Sigmoid colon (tissue), 6 donors: ENCODE measurements at regions not wholly inside any gene's neighbourhood (a gene's known extent, or its start where the extent isn't known, plus 50 kb on each side); places are given as distances from the start of the nearest gene placed in this dataset.

Source experiments
- DNase-seq: peaks from one replicate; pipeline ENCODE4 v3.0.0-alpha.2; 2019
- H3K27ac ChIP-seq, 4 donors: fragments of 200-600 bp; sonication (generic); one replicate each; pipeline ENCODE4 v1.5.1; 2016 to 2019; ENCODE audit warnings: mild to moderate bottlenecking in 1 of 4
- H3K27me3 ChIP-seq, 3 donors: fragments of 200-600 bp; sonication (generic); one replicate each; pipeline ENCODE4 v1.5.1; 2019; ENCODE audit warnings: mild to moderate bottlenecking in 1 of 3
- H3K36me3 ChIP-seq, 4 donors: fragments of 200-600 bp; sonication (generic); one replicate each; pipeline ENCODE4 v1.5.1; 2016 to 2019
- H3K4me1 ChIP-seq, 4 donors: fragments of 200-600 bp; sonication (generic); one replicate each; pipeline ENCODE4 v1.5.1; 2017 to 2019
- H3K4me3 ChIP-seq, 4 donors: fragments of 200-600 bp; sonication (generic); one replicate each; pipeline ENCODE4 v1.5.1; 2017 to 2019; ENCODE audit warnings: mild to moderate bottlenecking in 2 of 4, moderate library complexity in 1 of 4
- H3K9me3 ChIP-seq, 4 donors: fragments of 200-600 bp in 3 of 4; sonication (generic) in 3 of 4; one replicate each; pipeline versions ENCODE4 v1.5.1 to v1.6.1; 2013 to 2019
- CTCF ChIP-seq, 4 experiments: fragments of 450-650 bp in 3 of 4; fragments of 200-600 bp in 1 of 4; IDR thresholded peaks; one replicate each; pipeline ENCODE4 v1.5.1; 2016 to 2019; ENCODE audit warnings: antibody characterized with exemption in 4 of 4, mild to moderate bottlenecking in 3 of 4, moderate library complexity in 2 of 4
- EP300 ChIP-seq, 4 donors: sonication (generic); formaldehyde crosslinking; IDR thresholded peaks; one replicate each; pipeline ENCODE4 v1.6.1; 2017; ENCODE audit warnings: antibody characterized with exemption in 4 of 4
- POLR2A ChIP-seq, 2 donors: fragments of 450-650 bp; IDR thresholded peaks; one replicate each; pipeline ENCODE4 v1.6.1; 2016; ENCODE audit warnings: antibody characterized with exemption in 2 of 2, mild to moderate bottlenecking in 2 of 2, moderate library complexity in 2 of 2
- POLR2AphosphoS5 ChIP-seq, 4 donors: sonication (generic); formaldehyde crosslinking; IDR thresholded peaks; one replicate each; pipeline ENCODE4 v1.6.1; 2017; ENCODE audit warnings: antibody characterized with exemption in 4 of 4
- WGBS, 2 donors: extraction: QIAGEN DNeasy Blood & Tissue Kit; methylation state at CpG; one replicate each; pipeline ENCODE4 v1.1.7; 2013; 5-methylcytosine and 5-hydroxymethylcytosine counted together
- intact Hi-C: fragments of 100-400 bp; cut with DNase I; formaldehyde crosslinking; loops from one replicate; pipeline ENCODE4 v1.15.1; 2023
- donor health status: healthy with polysubstance abuse.
- donor health status: healthy.

DNA sequence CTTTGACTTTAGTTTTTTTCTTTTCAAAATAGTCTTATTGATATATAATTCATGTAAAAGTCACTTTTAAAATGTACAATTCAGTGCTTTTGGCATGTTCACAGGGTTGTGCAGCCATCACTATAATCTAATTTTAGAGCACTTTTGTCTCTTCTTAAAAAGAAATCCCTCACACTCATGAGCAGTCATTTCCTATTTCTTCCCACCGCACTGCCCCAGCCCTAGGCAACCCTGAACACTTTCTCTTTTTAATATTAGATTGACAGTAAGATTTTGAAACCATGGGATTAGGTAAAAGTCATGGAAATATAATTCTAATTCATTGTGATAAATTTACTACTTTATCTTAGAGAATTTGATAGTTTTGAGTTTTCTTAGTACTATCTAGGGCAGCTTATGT, 309.4 kb downstream of the UTRN start:
- no peak overlapping the region for H3K4me3 ChIP-seq
- no peaks in the 10 kb centered on the region for H3K36me3 ChIP-seq
- TF ChIP-seq EP300 (IDR thresholded peaks at IDR 0.05): no peak
- TF ChIP-seq CTCF (IDR thresholded peaks at IDR 0.05): no peak
- no peak for TF ChIP-seq POLR2A (IDR thresholded peaks at IDR 0.05)
- no peak for TF ChIP-seq POLR2AphosphoS5 (IDR thresholded peaks at IDR 0.05)
- H3K27me3 ChIP-seq: no peaks in the 10 kb centered on the region
- WGBS, 2 donors: 71 to 92% methylated on average over 1 of the region's 1 CpG
- no peaks in the 10 kb centered on the region for H3K4me1 ChIP-seq
- no peak for DNase-seq
- H3K9me3 ChIP-seq: no peaks in the 10 kb centered on the region
- intact Hi-C loops: no loop called here
- no peak overlapping the region for H3K27ac ChIP-seq

DNA sequence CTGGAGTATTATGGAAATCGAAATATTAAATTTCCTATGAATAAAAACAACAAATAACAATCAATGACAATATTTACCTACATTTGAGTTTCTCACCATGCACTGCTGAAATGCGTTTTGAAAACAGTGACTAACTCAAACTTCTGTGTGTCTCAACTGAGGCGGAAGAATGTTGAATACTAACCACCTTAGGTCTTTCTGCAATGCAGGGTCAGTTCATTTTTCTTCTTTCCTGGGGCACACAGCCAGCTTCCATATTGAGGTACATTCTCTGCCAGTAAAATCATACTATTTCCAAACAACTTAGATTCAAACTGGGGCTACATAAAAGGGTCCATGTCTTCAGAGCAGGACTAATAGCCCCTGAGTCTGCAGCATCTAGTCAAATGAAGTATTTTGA, 310.1 kb downstream of the UTRN start:
- intact Hi-C loops: no loop called here
- Histone ChIP-seq H3K27me3 (no peaks in the 10 kb centered on the region), H3K36me3 (no peaks in the 10 kb centered on the region), H3K9me3 (no peaks in the 10 kb centered on the region), H3K4me1 (no peaks in the 10 kb centered on the region), H3K4me3 (no peak overlapping the region), H3K27ac (no peak overlapping the region)
- WGBS, 2 donors: 80 to 96% methylated on average over 3 of the region's 3 CpGs
- DNase-seq: no peak
- TF ChIP-seq POLR2A (IDR thresholded peaks at IDR 0.05): no peak
- TF ChIP-seq CTCF (IDR thresholded peaks at IDR 0.05): no peak
- no peak for TF ChIP-seq EP300 (IDR thresholded peaks at IDR 0.05)

- intact Hi-C loops: no loop called here
- peaks cover 0 to 2% (median 0%) of the 10 kb centered on the region in 4 donors for H3K9me3 ChIP-seq
- TF ChIP-seq CTCF (IDR thresholded peaks at IDR 0.05) (no peak), EP300 (IDR thresholded peaks at IDR 0.05) (no peak), POLR2A (IDR thresholded peaks at IDR 0.05) (no peak), POLR2AphosphoS5 (IDR thresholded peaks at IDR 0.05) (no peak)
- no peaks in the 10 kb centered on the region for H3K36me3 ChIP-seq
- no peak for DNase-seq
- no peak overlapping the region for H3K4me3 ChIP-seq
- H3K4me1 ChIP-seq: no peaks in the 10 kb centered on the region
- H3K27ac ChIP-seq: no peak overlapping the region
- no peaks in the 10 kb centered on the region for H3K27me3 ChIP-seq
Observed at GRCh38 chr6:144597511-144597910, 312.4 kb downstream of the UTRN start.

GRCh38 chr6:144599615-144600014, 314.5 kb downstream of the UTRN start:
- Histone ChIP-seq H3K27ac (no peak overlapping the region), H3K4me3 (no peak overlapping the region), H3K4me1 (no peaks in the 10 kb centered on the region), H3K27me3 (no peaks in the 10 kb centered on the region), H3K36me3 (no peaks in the 10 kb centered on the region), H3K9me3 (peaks cover 0 to 2% (median 0%) of the 10 kb centered on the region in 4 donors)
- no peak for DNase-seq
- 97% methylated on average over 1 of the region's 1 CpG for WGBS, 2 donors
- TF ChIP-seq POLR2A (IDR thresholded peaks at IDR 0.05) (no peak), POLR2AphosphoS5 (IDR thresholded peaks at IDR 0.05) (no peak), CTCF (IDR thresholded peaks at IDR 0.05) (no peak), EP300 (IDR thresholded peaks at IDR 0.05) (no peak)
- intact Hi-C loops: no loop called here

GRCh38 chr6:144601221-144601620, 316.1 kb downstream of the UTRN start:
- H3K27ac ChIP-seq: no peak overlapping the region
- H3K9me3 ChIP-seq: peaks cover 0 to 2% (median 0%) of the 10 kb centered on the region in 4 donors
- H3K36me3 ChIP-seq: no peaks in the 10 kb centered on the region
- DNase-seq: no peak
- no peaks in the 10 kb centered on the region for H3K27me3 ChIP-seq
- H3K4me3 ChIP-seq: no peak overlapping the region
- no peaks in the 10 kb centered on the region for H3K4me1 ChIP-seq
- TF ChIP-seq POLR2A (IDR thresholded peaks at IDR 0.05): no peak
- TF ChIP-seq CTCF (IDR thresholded peaks at IDR 0.05): no peak
- no peak for TF ChIP-seq POLR2AphosphoS5 (IDR thresholded peaks at IDR 0.05)
- no peak for TF ChIP-seq EP300 (IDR thresholded peaks at IDR 0.05)
- intact Hi-C loops: no loop called here
- 94 to 96% methylated on average over 2 of the region's 2 CpGs for WGBS, 2 donors
